GM18858 (cell line): ENCODE measurements at regions not wholly inside any gene's neighbourhood (a gene's known extent, or its start where the extent isn't known, plus 50 kb on each side); places are given as distances from the start of the nearest gene placed in this dataset.
"Not testable (repeated sequence)": the region's sequence is repeated elsewhere in the genome, so short reads cannot be mapped to it uniquely, and the experiment has no call there.

Experiments used
- ATAC-seq: cut with Tn5 transposase; IDR thresholded peaks from one replicate; pipeline ENCODE4 v1.9.1; 2021; ENCODE audit not compliant: unreplicated experiment

- ATAC-seq, result no peak
Observed at GRCh38 chr3:20310629-20311028, 124.6 kb upstream of the SGO1 start.

GRCh38 chr3:20307383-20307782 is 121.4 kb upstream of the SGO1 start:
- ATAC-seq, result no peak

- no peak for ATAC-seq
Observed at GRCh38 chr3:20305647-20306046, 119.6 kb upstream of the SGO1 start.

GRCh38 chr3:20302766-20303165 is 116.8 kb upstream of the SGO1 start:
- no peak for ATAC-seq

GRCh38 chr3:20288050-20288449 is 102.0 kb upstream of the SGO1 start:
- ATAC-seq, result no peak

GRCh38 chr3:20280257-20280656 is 94.3 kb upstream of the SGO1 start:
- peak; percentile 60 for ATAC-seq

- not testable (repeated sequence) for ATAC-seq
Observed at GRCh38 chr3:20265977-20266376, 80.0 kb upstream of the SGO1 start.

GRCh38 chr3:20264900-20265567 is 79.0 kb upstream of the SGO1 start:
- no peak for ATAC-seq

- ATAC-seq, result no peak
Observed at GRCh38 chr3:20258371-20258770, 72.4 kb upstream of the SGO1 start.

- peak; percentile 87 for ATAC-seq
Observed at GRCh38 chr3:20256144-20256543, 70.1 kb upstream of the SGO1 start.

GRCh38 chr3:20254268-20255117 is 68.5 kb upstream of the SGO1 start:
- no peak for ATAC-seq

GRCh38 chr3:20250786-20251185 is 64.8 kb upstream of the SGO1 start:
- ATAC-seq, result no peak

- ATAC-seq, result no peak
Observed at GRCh38 chr3:20250314-20250713, 64.3 kb upstream of the SGO1 start.

- ATAC-seq, result peak; percentile 94
Observed at GRCh38 chr3:20246662-20247061, 60.7 kb upstream of the SGO1 start.

- ATAC-seq, result no peak
Observed at GRCh38 chr3:20245781-20246180, 59.8 kb upstream of the SGO1 start.

- no peak for ATAC-seq
Observed at GRCh38 chr3:20240154-20240883, 54.3 kb upstream of the SGO1 start.

GRCh38 chr3:20238199-20238598 is 52.2 kb upstream of the SGO1 start:
- not testable (repeated sequence) for ATAC-seq

- no peak for ATAC-seq
Observed at GRCh38 chr3:20236603-20237002, 50.6 kb upstream of the SGO1 start.
